ENCODE measurements at regions not wholly inside any gene's neighbourhood (a gene's known extent, or its start where the extent isn't known, plus 50 kb on each side); places are given as distances from the start of the nearest gene placed in this dataset.
"Not testable (repeated sequence)": the region's sequence is repeated elsewhere in the genome, so short reads cannot be mapped to it uniquely, and the experiment has no call there.

GRCh38 chr3:177476921-177477435, 279.7 kb upstream of the TBL1XR1 start:
- DNase-seq (ENCODE audit: low read depth in 2 of 2): no peak

GRCh38 chr3:177478170-177478867, 281.0 kb upstream of the TBL1XR1 start:
- no peak for DNase-seq (ENCODE audit: low read depth in 2 of 2)

DNA sequence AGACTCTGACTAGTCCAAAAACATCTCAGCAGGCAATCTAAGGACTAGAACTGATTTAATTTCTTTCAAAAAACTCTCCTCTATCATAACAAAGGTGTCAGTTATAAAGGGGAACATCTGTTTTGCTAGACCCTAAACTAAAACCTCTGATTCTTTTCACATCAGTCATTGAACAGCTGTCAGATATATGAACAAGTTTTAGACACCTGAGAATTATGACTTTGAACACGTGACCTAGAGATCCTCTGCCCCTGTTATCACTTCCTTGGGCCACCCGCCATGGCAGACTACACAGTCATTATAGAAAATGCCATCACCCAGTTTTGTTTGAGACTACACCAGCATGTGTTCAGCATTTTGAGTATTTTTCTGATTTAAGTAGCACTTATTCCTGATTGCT, 282.3 kb upstream of the TBL1XR1 start:
- DNase-seq (ENCODE audit: low read depth in 2 of 2): no peak

- DNase-seq (ENCODE audit: low read depth in 2 of 2): no peak
These were observed 284.0 kb upstream of the TBL1XR1 start for GRCh38 chr3:177481329-177481728.

- no peak for DNase-seq (ENCODE audit: low read depth in 2 of 2)
These were observed 284.9 kb upstream of the TBL1XR1 start for GRCh38 chr3:177482048-177482691.

DNA sequence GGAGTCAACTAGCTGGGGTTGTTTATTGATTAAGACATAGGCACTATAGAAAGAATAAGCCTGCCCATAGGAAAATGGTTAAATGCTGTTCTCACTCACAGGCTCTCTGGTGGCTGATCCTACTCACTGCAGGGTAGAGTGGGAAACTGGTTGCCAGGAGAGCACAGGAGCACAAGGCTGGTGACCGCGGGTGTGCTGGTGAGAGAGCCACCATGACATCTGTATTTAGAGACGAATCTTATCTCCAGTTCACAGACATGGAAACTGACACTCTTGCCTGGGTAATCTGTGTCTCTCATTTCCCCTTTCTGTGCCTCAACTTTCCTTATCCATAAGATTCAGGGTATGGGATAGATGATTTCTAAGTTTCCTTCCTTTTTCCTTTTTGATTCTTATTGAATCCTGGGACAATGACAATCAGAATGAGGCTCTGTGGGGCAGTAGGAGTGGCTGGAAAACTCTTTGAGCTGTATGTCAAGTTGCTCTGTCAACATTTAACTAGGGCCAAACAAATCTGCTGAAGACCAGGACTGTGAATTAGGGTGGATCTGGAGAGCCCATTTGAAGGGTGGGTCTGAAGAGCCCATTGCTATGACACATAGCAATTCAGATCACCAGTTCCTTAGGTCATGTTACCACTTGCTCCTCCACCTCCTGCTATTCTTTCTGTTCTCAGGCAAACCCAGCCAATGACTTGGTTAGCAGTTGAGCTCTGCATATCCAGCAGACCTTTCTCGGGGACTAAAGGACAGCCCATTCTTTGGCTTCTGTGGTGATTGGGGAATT, 286.1 kb upstream of the TBL1XR1 start:
- DNase-seq (ENCODE audit: low read depth in 2 of 2): no peak

GRCh38 chr3:177484206-177484605, 286.9 kb upstream of the TBL1XR1 start:
- DNase-seq (ENCODE audit: low read depth in 2 of 2): no peak

GRCh38 chr3:177484926-177485325, 287.6 kb upstream of the TBL1XR1 start:
- DNase-seq (ENCODE audit: low read depth in 2 of 2): no peak

DNA sequence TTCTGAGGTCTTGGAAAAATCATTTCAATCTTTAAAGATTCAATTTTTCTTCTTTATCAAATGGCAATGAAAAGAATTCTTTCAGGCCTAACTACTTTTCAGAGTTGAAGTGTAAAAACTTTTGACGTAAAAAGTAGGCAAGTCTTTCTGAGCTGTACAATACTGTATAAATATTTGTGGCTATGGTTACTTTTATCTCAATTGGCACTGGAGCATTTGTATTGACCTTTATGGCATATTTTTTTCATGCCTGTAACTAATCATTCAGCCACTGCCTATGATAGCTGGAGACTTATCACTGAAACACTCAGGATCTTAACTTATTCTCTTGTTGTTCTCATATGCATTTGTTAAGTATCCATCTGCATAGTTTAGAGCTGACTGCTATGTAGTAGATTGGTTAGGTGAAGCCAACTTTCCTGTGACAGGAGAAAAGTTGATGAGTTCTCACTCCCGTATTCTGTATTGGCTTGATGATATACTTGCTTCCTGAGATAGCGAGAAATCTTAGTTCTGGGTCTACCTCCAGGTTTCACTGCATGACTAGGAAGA, 290.4 kb upstream of the TBL1XR1 start:
- DNase-seq (ENCODE audit: low read depth in 2 of 2): no peak

DNA sequence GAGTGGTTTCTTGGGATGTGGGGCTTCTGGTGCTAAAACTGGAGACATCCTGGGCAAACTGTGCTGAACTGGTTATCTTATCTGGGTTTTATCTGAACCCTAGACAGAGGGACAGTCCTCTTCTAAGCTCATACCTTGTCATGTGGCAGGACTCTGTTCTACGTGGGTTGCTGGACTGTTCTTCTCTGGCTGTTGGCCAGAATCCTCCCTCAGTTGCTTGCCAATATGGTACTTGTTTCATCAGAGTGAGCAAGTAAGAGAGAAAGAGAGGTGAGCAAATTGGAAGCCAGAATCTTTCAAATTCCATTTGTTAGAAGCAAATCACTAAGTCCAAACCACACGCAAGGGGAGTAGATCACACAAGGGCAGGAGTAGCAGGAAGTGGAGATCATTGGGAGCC, 291.5 kb upstream of the TBL1XR1 start:
- no peak for DNase-seq (ENCODE audit: low read depth in 2 of 2)

DNA sequence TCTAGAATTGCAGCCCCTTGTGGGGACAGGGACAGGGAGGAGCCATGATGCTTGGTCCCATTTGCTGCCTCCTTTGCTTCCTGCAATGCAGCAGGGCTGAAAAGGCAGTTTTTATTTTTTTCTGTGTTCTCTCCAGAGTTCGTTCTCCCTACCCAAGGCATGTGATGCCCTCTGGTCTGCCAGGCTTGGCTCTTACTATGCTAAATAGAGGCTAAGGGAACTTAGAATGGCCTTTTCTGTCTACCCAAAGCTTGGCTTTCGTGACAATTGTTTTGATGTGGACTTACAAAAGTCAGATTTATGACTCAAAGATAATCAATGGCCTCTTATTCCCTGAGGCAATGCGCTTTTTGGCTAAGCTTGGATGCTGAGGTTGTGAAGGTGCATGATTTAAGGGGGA, 293.3 kb upstream of the TBL1XR1 start:
- no peak for DNase-seq (ENCODE audit: low read depth in 2 of 2)

- DNase-seq (ENCODE audit: low read depth in 2 of 2): no peak
These were observed 294.2 kb upstream of the TBL1XR1 start for GRCh38 chr3:177491296-177492032.

GRCh38 chr3:177493091-177493490, 295.8 kb upstream of the TBL1XR1 start:
- no peak for DNase-seq (ENCODE audit: low read depth in 2 of 2)

GRCh38 chr3:177494216-177494615, 296.9 kb upstream of the TBL1XR1 start:
- DNase-seq (ENCODE audit: low read depth in 2 of 2): no peak

DNA sequence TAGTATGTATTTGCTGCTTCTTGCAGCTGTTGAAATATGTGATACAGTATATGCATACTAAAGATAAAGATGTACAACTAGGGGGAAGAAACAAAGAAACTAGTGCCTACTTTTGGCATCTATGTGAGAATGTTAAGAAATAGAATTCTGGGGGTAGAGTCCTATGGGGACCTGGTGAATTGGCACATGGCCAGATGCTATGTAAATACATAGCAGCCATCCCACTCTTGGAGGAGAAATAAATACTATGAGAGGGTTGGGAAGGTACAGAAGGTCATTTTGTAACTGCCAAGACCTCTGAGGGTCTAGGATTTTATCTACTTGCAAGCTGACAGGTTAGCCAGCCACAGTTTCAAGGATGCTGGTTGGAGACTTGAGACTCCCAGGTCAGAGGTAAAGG, 298.3 kb upstream of the TBL1XR1 start:
- no peak for DNase-seq (ENCODE audit: low read depth in 2 of 2)

GRCh38 chr3:177498037-177498857, 301.0 kb upstream of the TBL1XR1 start:
- no peak for DNase-seq (ENCODE audit: low read depth in 2 of 2)

DNA sequence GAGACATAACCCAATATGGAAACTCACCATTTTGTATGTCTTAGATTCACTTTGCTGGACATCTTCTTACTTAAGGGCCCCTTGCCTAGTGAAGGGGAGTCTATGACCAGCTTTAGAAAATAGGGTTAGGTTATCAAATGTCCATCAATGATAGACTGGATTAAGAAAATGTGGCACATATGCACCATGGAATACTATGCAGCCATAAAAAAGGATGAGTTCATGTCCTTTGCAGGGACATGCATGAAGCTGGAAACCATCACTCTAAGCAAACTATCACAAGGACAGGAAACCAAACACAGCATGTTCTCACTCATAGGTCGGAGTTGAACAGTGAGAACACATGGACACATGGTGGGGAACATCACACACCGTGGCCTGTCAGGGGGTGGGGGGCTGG, 301.8 kb upstream of the TBL1XR1 start:
- not testable (repeated sequence) for DNase-seq (ENCODE audit: low read depth in 2 of 2)

DNA sequence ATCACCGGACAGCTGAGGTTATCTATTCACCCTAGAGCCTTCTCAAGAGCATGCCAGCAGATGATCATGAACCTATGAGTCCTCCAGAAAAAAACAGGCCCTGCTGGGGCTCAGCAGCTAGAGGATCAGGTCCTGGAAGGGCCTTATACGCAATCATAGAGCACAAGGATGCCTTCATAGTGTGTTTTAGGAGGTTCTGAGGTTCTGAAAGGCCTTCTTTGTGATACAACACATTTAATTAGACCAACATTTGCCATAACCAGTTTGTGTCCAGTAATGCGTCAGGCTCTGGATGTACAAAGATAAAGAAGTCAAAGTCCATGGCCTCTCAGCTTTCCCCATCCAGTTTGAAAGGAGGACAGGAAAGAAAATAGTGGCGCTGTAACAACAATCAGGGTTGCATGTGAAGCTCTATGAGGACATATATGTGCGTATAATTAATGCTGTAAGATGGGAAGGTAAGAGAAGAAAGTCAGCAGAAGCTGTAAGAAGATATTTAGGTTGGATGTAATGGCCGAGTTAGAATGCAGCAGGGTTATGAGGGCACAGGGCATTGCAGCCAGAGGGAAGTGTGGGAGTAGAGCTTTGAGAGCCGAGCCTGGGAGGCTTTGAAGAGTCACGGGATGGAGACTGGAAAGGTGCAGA, 302.6 kb upstream of the TBL1XR1 start:
- DNase-seq (ENCODE audit: low read depth in 2 of 2): no peak

DNA sequence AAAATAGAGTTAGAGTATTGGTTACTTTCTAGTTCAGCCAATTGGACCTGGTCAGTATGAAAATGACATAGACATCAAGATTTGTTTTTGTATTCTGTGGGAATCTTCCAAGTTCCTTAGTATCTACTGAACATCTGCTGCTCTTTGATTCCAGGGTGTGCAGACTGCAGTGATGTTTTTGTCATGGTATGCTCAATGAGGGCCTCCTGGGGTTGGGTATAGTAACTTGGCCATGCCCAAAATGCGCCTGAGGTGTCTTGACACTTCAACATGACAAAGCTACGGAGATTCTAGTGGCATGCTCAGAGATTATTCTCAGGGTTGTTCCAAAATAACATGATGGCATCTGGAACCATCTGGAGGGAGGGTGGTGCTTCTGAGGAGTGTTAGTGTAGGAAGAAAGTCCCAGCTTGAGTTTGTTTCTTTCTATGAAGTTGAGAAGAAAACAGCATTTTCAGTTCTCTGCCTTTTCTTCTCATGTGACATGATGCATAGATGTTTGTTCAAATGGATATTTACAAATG, 313.5 kb upstream of the TBL1XR1 start:
- no peak for DNase-seq (ENCODE audit: low read depth in 2 of 2)

Data from stimulated activated CD8-positive, alpha-beta memory T cell treated with anti-CD3 and anti-CD28 coated beads, Interleukin-7, amount 100 ng/mL, for 1 hour (primary cell).